ENCODE measurements at regions not wholly inside any gene's neighbourhood (a gene's known extent, or its start where the extent isn't known, plus 50 kb on each side); places are given as distances from the start of the nearest gene placed in this dataset.

GRCh38 chr14:53807542-53807941 lies 149.1 kb downstream of the BMP4 start:
- TF ChIP-seq CTCF (IDR thresholded peaks at IDR 0.05; ENCODE audit: borderline replicate concordance), result no peak
- Histone ChIP-seq H3K4me3 (no peak overlapping the region), H3K27ac (replicated peaks) (peak overlapping the region; percentile 71), H3K9me3 (replicated peaks) (peaks cover 8% of the 10 kb centered on the region), H3K36me3 (no peaks in the 10 kb centered on the region), H3K4me1 (peaks cover 4% of the 10 kb centered on the region), H3K27me3 (ENCODE audit: low read depth) (no peaks in the 10 kb centered on the region)
- DNase-seq, result peak; percentile 60
- intact Hi-C loops (cut with micrococcal nuclease), result no loop called here

- H3K4me1 ChIP-seq, result peaks cover 4% of the 10 kb centered on the region
- no peak for TF ChIP-seq CTCF (IDR thresholded peaks at IDR 0.05; ENCODE audit: borderline replicate concordance)
- no peaks in the 10 kb centered on the region for H3K27me3 ChIP-seq (ENCODE audit: low read depth)
- H3K36me3 ChIP-seq, result no peaks in the 10 kb centered on the region
- peaks cover 8% of the 10 kb centered on the region for H3K9me3 ChIP-seq (replicated peaks)
- intact Hi-C loops (cut with micrococcal nuclease), result no loop called here
- peak overlapping the region; percentile 71 for H3K27ac ChIP-seq (replicated peaks)
- no peak overlapping the region for H3K4me3 ChIP-seq
- no peak for DNase-seq
These were observed 149.5 kb downstream of the BMP4 start for GRCh38 chr14:53807108-53807507.

GRCh38 chr14:53796734-53797133 lies 159.9 kb downstream of the BMP4 start:
- H3K36me3 ChIP-seq, result no peaks in the 10 kb centered on the region
- DNase-seq, result no peak
- peaks cover 4% of the 10 kb centered on the region for H3K27me3 ChIP-seq (ENCODE audit: low read depth)
- intact Hi-C loops (cut with micrococcal nuclease), result no loop called here
- no peak overlapping the region for H3K4me3 ChIP-seq
- H3K9me3 ChIP-seq (replicated peaks), result no peaks in the 10 kb centered on the region
- no peak overlapping the region for H3K27ac ChIP-seq (replicated peaks)
- TF ChIP-seq CTCF (IDR thresholded peaks at IDR 0.05; ENCODE audit: borderline replicate concordance), result no peak
- H3K4me1 ChIP-seq, result peaks cover 9% of the 10 kb centered on the region

- H3K27me3 ChIP-seq (ENCODE audit: low read depth), result peaks cover 4% of the 10 kb centered on the region
- no peak overlapping the region for H3K27ac ChIP-seq (replicated peaks)
- peak; percentile 18 for DNase-seq
- no peaks in the 10 kb centered on the region for H3K36me3 ChIP-seq
- H3K9me3 ChIP-seq (replicated peaks), result no peaks in the 10 kb centered on the region
- intact Hi-C loops (cut with micrococcal nuclease), result no loop called here
- TF ChIP-seq CTCF (IDR thresholded peaks at IDR 0.05; ENCODE audit: borderline replicate concordance), result no peak
- no peak overlapping the region for H3K4me3 ChIP-seq
- H3K4me1 ChIP-seq, result peaks cover 9% of the 10 kb centered on the region
These were observed 162.7 kb downstream of the BMP4 start for GRCh38 chr14:53793790-53794505.

GRCh38 chr14:53792909-53793308 lies 163.7 kb downstream of the BMP4 start:
- Histone ChIP-seq H3K36me3 (no peaks in the 10 kb centered on the region), H3K27ac (replicated peaks) (no peak overlapping the region), H3K4me1 (peaks cover 9% of the 10 kb centered on the region), H3K27me3 (ENCODE audit: low read depth) (no peaks in the 10 kb centered on the region), H3K9me3 (replicated peaks) (no peaks in the 10 kb centered on the region), H3K4me3 (no peak overlapping the region)
- intact Hi-C loops (cut with micrococcal nuclease), result no loop called here
- DNase-seq, result no peak
- no peak for TF ChIP-seq CTCF (IDR thresholded peaks at IDR 0.05; ENCODE audit: borderline replicate concordance)

Measured in left ventricle myocardium inferior (tissue), 1 donor.